Aorta (tissue), 5 donors: ENCODE measurements at regions not wholly inside any gene's neighbourhood (a gene's known extent, or its start where the extent isn't known, plus 50 kb on each side); places are given as distances from the start of the nearest gene placed in this dataset.
"Not testable (repeated sequence)": the region's sequence is repeated elsewhere in the genome, so short reads cannot be mapped to it uniquely, and the experiment has no call there.

ENCODE experiments used
- ATAC-seq: fragments of 200-7000 bp; cut with Tn5 transposase; one replicate; pipeline ENCODE4 v1.9.1; 2022; ENCODE audit warnings: moderate library complexity; ENCODE audit not compliant: low FRiP score
- DNase-seq, 2 donors: peaks; one replicate each; pipeline ENCODE4 v3.0.0-alpha.2; 2020
- H3K27ac ChIP-seq, 2 donors: one replicate each; pipeline ENCODE4 v1.5.1; 2013; ENCODE audit warnings: low read length in 2 of 2, mild to moderate bottlenecking in 2 of 2, moderate library complexity in 2 of 2, control low read depth in 1 of 2, inconsistent platforms in 1 of 2, low read depth in 1 of 2
- H3K27me3 ChIP-seq, 2 donors: one replicate each; pipeline ENCODE4 v1.6.1; 2013; ENCODE audit warnings: control low read depth in 1 of 2, low read length in 1 of 2, mild to moderate bottlenecking in 1 of 2, moderate library complexity in 1 of 2; ENCODE audit not compliant: insufficient read depth in 2 of 2, control insufficient read depth in 1 of 2
- H3K36me3 ChIP-seq, 2 donors: one replicate each; pipeline ENCODE4 v1.6.1; 2013; ENCODE audit warnings: control low read depth in 1 of 2, low read length in 1 of 2, mild to moderate bottlenecking in 1 of 2; ENCODE audit not compliant: insufficient read depth in 2 of 2, control insufficient read depth in 1 of 2
- H3K4me1 ChIP-seq, 2 donors: one replicate each; pipeline ENCODE4 v1.6.1; 2013; ENCODE audit warnings: low read length in 2 of 2, control low read depth in 1 of 2, mild to moderate bottlenecking in 1 of 2, moderate library complexity in 1 of 2; ENCODE audit not compliant: insufficient read depth in 2 of 2, control insufficient read depth in 1 of 2
- H3K4me3 ChIP-seq, 2 donors: one replicate each; pipeline ENCODE4 v1.5.1; 2013; ENCODE audit warnings: low read length in 2 of 2, control low read depth in 1 of 2, mild to moderate bottlenecking in 1 of 2
- H3K9me3 ChIP-seq: one replicate; pipeline ENCODE4 v1.6.1; 2013; ENCODE audit warnings: mild to moderate bottlenecking, low read length; ENCODE audit not compliant: control insufficient read depth
- WGBS, 2 donors: extraction: QIAGEN DNeasy Blood & Tissue Kit; methylation state at CpG; one replicate each; pipeline ENCODE4 v1.1.7; 2013; 5-methylcytosine and 5-hydroxymethylcytosine counted together
- intact Hi-C, 2 donors: fragments of 100-400 bp; cut with DNase I; formaldehyde crosslinking; loops; one replicate each; pipeline versions ENCODE4 v1.14.2 to v1.15.0; 2022
- donor health status: healthy with polysubstance abuse.
- donor health status: Bipolar disorder and iron deficiency.
- donor health status: DM: no; HTN: no; CAD: no.
- donor health status: DM: no; HTN: no; CAD: no.
- donor health status: DM: yes; HTN: yes; CAD: no.

GRCh38 chr12:92064422-92064821, 81.2 kb downstream of the BTG1 start:
- no peak for ATAC-seq
- H3K27ac ChIP-seq, result peak overlapping the region in 1 of 2 donors; percentile 57
- no peak overlapping the region for H3K4me3 ChIP-seq

DNA sequence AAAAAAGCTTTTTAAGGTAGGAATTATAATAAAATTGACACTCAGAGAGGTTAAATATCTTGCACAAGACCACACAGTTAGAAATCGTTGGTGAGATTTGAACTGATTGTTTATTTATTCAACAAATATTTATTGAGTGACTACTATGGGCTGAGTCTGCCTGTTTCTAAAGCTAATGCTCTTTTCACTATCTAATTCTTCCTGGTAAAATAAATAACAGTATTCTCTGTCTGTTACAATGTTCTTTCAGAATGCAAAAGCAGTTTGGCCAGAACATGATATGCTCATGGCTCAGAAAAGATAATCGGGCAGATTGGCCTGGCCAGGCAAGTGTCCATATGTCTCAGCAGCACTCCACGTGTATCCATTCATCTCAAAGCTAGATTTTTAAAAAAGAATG, 82.0 kb downstream of the BTG1 start:
- intact Hi-C loops, result loop anchor here in 1 of 2 donors (5.0 kb wide), 1 partner anchor 79 kb away; no protein-coding TSS in a partner anchor
- Histone ChIP-seq H3K36me3 (no peaks in the 10 kb centered on the region), H3K27me3 (no peaks in the 10 kb centered on the region), H3K4me1 (peaks cover 3 to 9% of the 10 kb centered on the region in 2 donors), H3K9me3 (no peaks in the 10 kb centered on the region), H3K4me3 (no peak overlapping the region), H3K27ac (no peak overlapping the region)
- DNase-seq (no peak), ATAC-seq (no peak)
- WGBS, 2 donors, result 32 to 42% methylated on average over 3 of the region's 3 CpGs

More at GRCh38 chr12:92064422-92064821, 81.2 kb downstream of the BTG1 start:
- Histone ChIP-seq H3K4me1 (peaks cover 3 to 8% of the 10 kb centered on the region in 2 donors), H3K27me3 (no peaks in the 10 kb centered on the region), H3K9me3 (no peaks in the 10 kb centered on the region), H3K36me3 (no peaks in the 10 kb centered on the region)
- no peak for DNase-seq
- WGBS, 2 donors, result 54 to 55% methylated on average over 1 of the region's 1 CpG
- intact Hi-C loops, result loop anchor here in 1 of 2 donors (5.0 kb wide), 1 partner anchor 78 kb away; no protein-coding TSS in a partner anchor

DNA sequence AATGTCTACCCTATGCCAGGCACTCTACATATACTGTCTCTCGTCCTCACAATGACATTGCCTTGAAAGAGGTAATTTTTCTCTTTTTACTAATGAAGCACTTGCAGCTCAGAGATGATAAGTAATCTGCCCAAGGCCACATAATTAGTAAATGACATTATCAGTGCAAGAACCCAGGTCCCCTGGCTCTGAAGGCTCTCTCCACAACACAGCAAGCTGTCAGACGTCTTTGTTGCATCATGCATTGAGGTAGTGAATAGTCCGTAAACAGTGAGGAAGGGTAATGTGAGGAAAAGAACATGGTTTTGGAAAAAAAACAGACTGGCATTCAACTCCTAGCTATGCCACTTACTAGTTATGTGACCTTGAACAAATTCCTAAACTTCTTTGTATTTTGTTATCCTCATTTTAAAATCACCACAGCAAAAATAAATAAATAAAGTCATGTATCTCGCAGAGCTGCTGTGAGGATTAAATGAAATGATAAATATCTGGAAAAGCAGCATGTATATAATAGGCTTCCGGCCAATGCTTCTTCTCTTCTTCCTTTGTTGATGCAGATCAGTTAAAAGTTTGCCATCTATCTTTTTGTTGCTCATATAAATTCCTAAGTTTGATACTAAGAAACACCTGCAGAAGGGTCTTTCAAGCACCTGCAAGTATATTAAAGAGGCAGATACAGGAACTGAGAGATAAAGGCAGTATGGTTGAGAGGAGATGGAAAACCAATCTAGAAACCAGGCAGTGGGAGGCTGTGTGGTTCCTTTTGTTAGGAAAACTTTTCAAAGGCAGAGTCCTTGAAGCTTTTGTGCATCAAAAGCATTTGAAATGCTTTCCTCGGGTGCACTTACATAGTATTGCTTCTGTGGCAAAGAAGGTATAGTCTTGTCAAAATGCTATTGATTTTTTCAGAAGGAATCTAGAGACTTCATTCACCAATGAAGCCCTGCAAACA, 82.8 kb downstream of the BTG1 start:
- intact Hi-C loops, result loop anchor here in 1 of 2 donors (5.0 kb wide), 1 partner anchor 79 kb away; no protein-coding TSS in a partner anchor
- Histone ChIP-seq H3K4me3 (no peak overlapping the region), H3K4me1 (peaks cover 3 to 9% of the 10 kb centered on the region in 2 donors), H3K9me3 (no peaks in the 10 kb centered on the region), H3K27ac (no peak overlapping the region), H3K27me3 (no peaks in the 10 kb centered on the region), H3K36me3 (no peaks in the 10 kb centered on the region)
- ATAC-seq, result no peak
- DNase-seq, result no peak
- 79 to 96% methylated on average over 6 of the region's 6 CpGs for WGBS, 2 donors

- no peak overlapping the region for H3K4me3 ChIP-seq
- H3K36me3 ChIP-seq, result no peaks in the 10 kb centered on the region
- intact Hi-C loops, result loop anchor here in 1 of 2 donors (5.0 kb wide), 1 partner anchor 81 kb away; no protein-coding TSS in a partner anchor
- no peak for ATAC-seq
- H3K27ac ChIP-seq, result no peak overlapping the region
- no peaks in the 10 kb centered on the region for H3K9me3 ChIP-seq
- DNase-seq, result no peak
- H3K27me3 ChIP-seq, result no peaks in the 10 kb centered on the region
- H3K4me1 ChIP-seq, result peaks cover 5 to 9% of the 10 kb centered on the region in 2 donors
These were observed 84.6 kb downstream of the BTG1 start for GRCh38 chr12:92061061-92061460.

GRCh38 chr12:92059960-92060359, 85.7 kb downstream of the BTG1 start:
- no peak overlapping the region for H3K4me3 ChIP-seq
- ATAC-seq, result no peak
- 11 to 14% methylated on average over 2 of the region's 2 CpGs for WGBS, 2 donors

DNA sequence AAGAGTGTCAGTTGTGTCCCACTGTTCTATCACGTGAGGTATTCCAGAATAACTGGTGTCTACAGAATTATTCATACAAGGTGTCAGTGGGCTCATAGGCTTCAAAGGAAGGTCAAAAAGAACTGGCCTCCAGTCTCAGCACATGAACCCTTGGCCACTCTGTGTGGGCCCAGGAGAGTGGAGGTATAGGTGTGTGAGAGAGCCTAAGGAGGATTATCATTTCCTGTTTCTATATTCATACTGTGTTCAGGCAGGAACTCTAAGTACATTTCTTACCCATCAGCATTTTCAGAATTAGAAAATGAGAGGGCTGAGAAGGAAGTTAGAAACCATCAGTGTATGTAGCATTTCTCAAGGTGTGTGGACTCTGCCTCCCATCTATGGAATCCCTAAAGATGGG, 87.0 kb downstream of the BTG1 start:
- WGBS, 2 donors, result 94 to 95% methylated on average over 1 of the region's 1 CpG

More at GRCh38 chr12:92059960-92060359, 85.7 kb downstream of the BTG1 start:
- intact Hi-C loops, result loop anchor here in 1 of 2 donors (5.0 kb wide), 1 partner anchor 82 kb away; no protein-coding TSS in a partner anchor
- Histone ChIP-seq H3K9me3 (no peaks in the 10 kb centered on the region), H3K27ac (peak overlapping the region; percentile 73 to 76), H3K36me3 (no peaks in the 10 kb centered on the region), H3K4me1 (peaks cover 5% of the 10 kb centered on the region in 2 donors), H3K27me3 (no peaks in the 10 kb centered on the region)
- DNase-seq, result no peak

DNA sequence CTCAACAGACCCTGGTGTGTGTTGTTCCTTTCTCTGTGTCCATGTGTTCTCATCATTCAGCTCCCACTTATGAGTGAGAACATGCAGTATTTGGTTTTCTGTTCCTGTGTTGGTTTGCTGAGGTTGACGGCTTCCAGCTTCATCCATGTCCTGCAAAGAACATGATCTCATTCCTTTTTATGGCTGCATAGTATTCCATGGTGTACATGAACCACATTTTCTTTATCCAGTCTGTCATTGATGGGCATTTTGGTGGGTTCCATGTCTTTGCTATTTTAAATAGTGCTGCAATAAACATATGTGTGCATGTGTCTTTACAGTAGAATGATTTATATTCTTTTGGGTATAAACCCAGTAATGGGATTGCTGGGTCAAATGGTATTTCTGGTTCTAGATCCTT, 88.9 kb downstream of the BTG1 start:
- WGBS, 2 donors, result 70 to 92% methylated on average over 1 of the region's 1 CpG
- ATAC-seq, intact Hi-C loops, H3K27ac ChIP-seq, H3K4me1 ChIP-seq, H3K27me3 ChIP-seq, DNase-seq, H3K9me3 ChIP-seq, H3K36me3 ChIP-seq, H3K4me3 ChIP-seq: not testable (repeated sequence)

More for the DNA sequence above, 87.0 kb downstream of the BTG1 start:
- H3K9me3 ChIP-seq, result no peaks in the 10 kb centered on the region
- ATAC-seq (no peak), DNase-seq (no peak)
- H3K36me3 ChIP-seq, result no peaks in the 10 kb centered on the region
- intact Hi-C loops, result no loop called here
- H3K4me1 ChIP-seq, result peaks cover 1 to 5% of the 10 kb centered on the region in 2 donors
- no peaks in the 10 kb centered on the region for H3K27me3 ChIP-seq
- H3K27ac ChIP-seq, result no peak overlapping the region
- no peak overlapping the region for H3K4me3 ChIP-seq

- WGBS, 2 donors, result 60 to 87% methylated on average over 2 of the region's 2 CpGs
- Histone ChIP-seq H3K9me3 (no peaks in the 10 kb centered on the region), H3K4me3 (no peak overlapping the region), H3K27ac (no peak overlapping the region), H3K36me3 (no peaks in the 10 kb centered on the region), H3K27me3 (no peaks in the 10 kb centered on the region), H3K4me1 (peaks cover 1 to 5% of the 10 kb centered on the region in 2 donors)
- DNase-seq, result no peak
- no peak for ATAC-seq
- intact Hi-C loops, result no loop called here
These were observed 89.4 kb downstream of the BTG1 start for GRCh38 chr12:92056290-92056689.
